ENCODE measurements at regions not wholly inside any gene's neighbourhood (a gene's known extent, or its start where the extent isn't known, plus 50 kb on each side); places are given as distances from the start of the nearest gene placed in this dataset.

GRCh38 chr1:199101635-199102034 is 462.8 kb downstream of the PTPRC start:
- H3K36me3 ChIP-seq (ENCODE audit: control insufficient read depth, insufficient read depth, low read length): no peaks in the 10 kb centered on the region
- no peaks in the 10 kb centered on the region for H3K27me3 ChIP-seq (ENCODE audit: control insufficient read depth, insufficient read depth, low read length)
- no peaks in the 10 kb centered on the region for H3K4me1 ChIP-seq (ENCODE audit: control insufficient read depth, insufficient read depth, low read length)
- POLR2A ChIA-PET: no interaction called here
- in situ Hi-C loops (cut with HindIII; ENCODE audit: low pct_unique_long_range_greater_than_20kb, low sequenced_read_pairs) (no loop called here), intact Hi-C loops (cut with micrococcal nuclease; ENCODE audit: unreplicated experiment) (no loop called here)
- TF ChIP-seq CTCF (IDR thresholded peaks at IDR 0.05) (no peak), TCF7L2 (IDR thresholded peaks at IDR 0.05; ENCODE audit: low read depth, low read length) (no peak), SIN3A (IDR thresholded peaks at IDR 0.05; ENCODE audit: borderline replicate concordance, insufficient read depth, low read depth, low read length) (no peak), REST (IDR thresholded peaks at IDR 0.05; ENCODE audit: insufficient read depth in 1 of 2, low read depth in 2 of 2, low read length in 1 of 2) (no peak), POLR2AphosphoS5 (IDR thresholded peaks at IDR 0.05; ENCODE audit: low read depth, low read length) (no peak)
- DNase-seq (ENCODE audit: low read depth, low spot score): no peak
- H3K9me3 ChIP-seq (ENCODE audit: control insufficient read depth, insufficient read depth, low read depth, low read length): no peaks in the 10 kb centered on the region; the same call in 1 of the 2 replicates
- H3K27ac ChIP-seq (ENCODE audit: low read length): no peak overlapping the region
- CTCF ChIA-PET: no interaction called here
- BruUV-seq (replicated peaks): no TSS peak
- ATAC-seq: no peak
- no peak overlapping the region for H3K4me3 ChIP-seq (ENCODE audit: low read depth in 2 of 2, low read length in 2 of 2)

GRCh38 chr1:199102239-199102638 is 463.4 kb downstream of the PTPRC start:
- H3K36me3 ChIP-seq (ENCODE audit: control insufficient read depth, insufficient read depth, low read length): no peaks in the 10 kb centered on the region
- DNase-seq (ENCODE audit: low read depth, low spot score) (no peak), ATAC-seq (no peak)
- TF ChIP-seq SIN3A (IDR thresholded peaks at IDR 0.05; ENCODE audit: borderline replicate concordance, insufficient read depth, low read depth, low read length) (no peak), CTCF (IDR thresholded peaks at IDR 0.05) (no peak), TCF7L2 (IDR thresholded peaks at IDR 0.05; ENCODE audit: low read depth, low read length) (no peak), REST (IDR thresholded peaks at IDR 0.05; ENCODE audit: insufficient read depth in 1 of 2, low read depth in 2 of 2, low read length in 1 of 2) (no peak), POLR2AphosphoS5 (IDR thresholded peaks at IDR 0.05; ENCODE audit: low read depth, low read length) (no peak)
- CTCF ChIA-PET: no interaction called here
- intact Hi-C loops (cut with micrococcal nuclease; ENCODE audit: unreplicated experiment) (no loop called here), in situ Hi-C loops (cut with HindIII; ENCODE audit: low pct_unique_long_range_greater_than_20kb, low sequenced_read_pairs) (no loop called here)
- no peak overlapping the region for H3K4me3 ChIP-seq (ENCODE audit: low read depth in 2 of 2, low read length in 2 of 2)
- BruUV-seq (replicated peaks): no TSS peak
- H3K27ac ChIP-seq (ENCODE audit: low read length): no peak overlapping the region
- H3K9me3 ChIP-seq (ENCODE audit: control insufficient read depth, insufficient read depth, low read depth, low read length): no peaks in the 10 kb centered on the region; the same call in 1 of the 2 replicates
- POLR2A ChIA-PET: no interaction called here
- H3K4me1 ChIP-seq (ENCODE audit: control insufficient read depth, insufficient read depth, low read length): no peaks in the 10 kb centered on the region
- no peaks in the 10 kb centered on the region for H3K27me3 ChIP-seq (ENCODE audit: control insufficient read depth, insufficient read depth, low read length)
